HepG2 (cell line): ENCODE measurements at regions not wholly inside any gene's neighbourhood (a gene's known extent, or its start where the extent isn't known, plus 50 kb on each side); places are given as distances from the start of the nearest gene placed in this dataset.

Experiments
- ATAC-seq: fragments of 200-7000 bp; cut with Tn5 transposase; 3 replicates; pipeline ENCODE4 v1.9.1; 2020; ENCODE audit warnings: mild to moderate bottlenecking, moderate library complexity
- BruUV-seq: library from RNA; stranded (reverse); fragments of 400-500 nt; replicated peaks from 2 replicates; lab custom pipeline; 2021; lab: Mats Ljungman, UMichigan
- CTCF ChIA-PET: fragments of 300-600 bp; formaldehyde crosslinking; extraction: SDS; loops from one replicate; lab custom pipeline; 2021; ENCODE audit warnings: low total read pairs, inconsistent platforms, low intra/inter-chr PET ratio; lab: Yijun Ruan, JAX
- POLR2A ChIA-PET: fragments of 350-600 bp; sonication (Branson Sonifier 250); formaldehyde crosslinking; loops from one replicate; lab custom pipeline; 2020; ENCODE audit warnings: antibody characterized with exemption, inconsistent platforms; lab: Yijun Ruan, JAX
- DNase-seq: peaks from one replicate; pipeline ENCODE4 v3.0.0-alpha.2; 2015; ENCODE audit warnings: low spot score
- FAIRE-seq: peaks from 3 replicates; lab custom pipeline; 2011; peaks lifted over from hg19 to GRCh38; lab: Jason Lieb, UNC
- H2AFZ ChIP-seq: one replicate; pipeline ENCODE4 v1.6.1; 2011; ENCODE audit warnings: low read length, inconsistent platforms
- H3K27ac ChIP-seq: fragments of 300-600 bp; 3 replicates; pipeline ENCODE4 v1.8.0; 2011; ENCODE audit warnings: mixed run types, mild to moderate bottlenecking, mixed read lengths, low read length, inconsistent platforms; ENCODE audit not compliant: insufficient read depth; ENCODE audit errors: extremely low read length
- H3K27me3 ChIP-seq, 2 experiments: fragments of 200-600 bp in 1 of 2; 2 replicates in 1 of 2; 3 replicates in 1 of 2; pipeline versions ENCODE4 v1.6.0 to v1.8.0; 2011; ENCODE audit warnings: low read length in 2 of 2, mild to moderate bottlenecking in 2 of 2, moderate library complexity in 2 of 2, inconsistent platforms in 1 of 2; ENCODE audit not compliant: insufficient read depth in 2 of 2, control insufficient read depth in 1 of 2
- H3K36me3 ChIP-seq, 2 experiments: fragments of 200-600 bp in 1 of 2; replicated peaks in 1 of 2; 2 replicates in 1 of 2; 3 replicates in 1 of 2; pipeline versions ENCODE4 v1.5.1 to v1.8.0; 2011; ENCODE audit warnings: low read length in 2 of 2, inconsistent platforms in 1 of 2; ENCODE audit not compliant: insufficient read depth in 2 of 2, control insufficient read depth in 1 of 2
- H3K4me1 ChIP-seq: 2 replicates; pipeline ENCODE4 v1.5.1; 2012; ENCODE audit warnings: low read length, inconsistent platforms; ENCODE audit not compliant: insufficient read depth
- H3K4me2 ChIP-seq: 2 replicates; pipeline ENCODE4 v1.6.0; 2011; ENCODE audit warnings: low read depth, low read length, inconsistent platforms
- H3K4me3 ChIP-seq, 3 experiments: fragments of 200-600 bp in 1 of 3; sonication (generic), shearing (Covaris generic) in 1 of 3; replicated peaks in 1 of 3; 2 replicates each; pipeline ENCODE4 v1.5.1; 2011 to 2016; ENCODE audit warnings: low read length in 3 of 3, inconsistent platforms in 2 of 3, low read depth in 2 of 3, mild to moderate bottlenecking in 2 of 3, control low read depth in 1 of 3, mixed read lengths in 1 of 3; ENCODE audit not compliant: insufficient read depth in 1 of 3
- H3K79me2 ChIP-seq: one replicate; pipeline ENCODE4 v1.6.1; 2011; ENCODE audit warnings: low read length, inconsistent platforms; ENCODE audit not compliant: insufficient read depth
- H3K9ac ChIP-seq: 2 replicates; pipeline ENCODE4 v1.6.0; 2011; ENCODE audit warnings: mild to moderate bottlenecking, low read depth, low read length, inconsistent platforms; ENCODE audit not compliant: insufficient read depth
- H3K9me3 ChIP-seq: 2 replicates; pipeline ENCODE4 v1.5.1; 2012; ENCODE audit warnings: mild to moderate bottlenecking, low read length
- H4K20me1 ChIP-seq: 2 replicates; pipeline ENCODE4 v1.6.0; 2011; ENCODE audit warnings: inconsistent platforms, mild to moderate bottlenecking, low read length, moderate library complexity; ENCODE audit not compliant: insufficient read depth
- ESRRA ChIP-seq: sonication (generic); formaldehyde crosslinking; IDR thresholded peaks from 2 replicates; pipeline ENCODE4 v1.5.1; 2020; ENCODE audit warnings: mild to moderate bottlenecking, low read depth, missing genetic modification reagents
- MED8 ChIP-seq: sonication (generic); formaldehyde crosslinking; IDR thresholded peaks from 2 replicates; pipeline ENCODE4 v1.8.1; 2023; ENCODE audit warnings: mild to moderate bottlenecking, missing genetic modification reagents; ENCODE audit not compliant: insufficient replicate concordance
- SIX1 ChIP-seq: sonication (generic); formaldehyde crosslinking; IDR thresholded peaks from 2 replicates; pipeline ENCODE4 v1.4.0; 2020; ENCODE audit warnings: missing genetic modification reagents, borderline replicate concordance
- THAP7 ChIP-seq: sonication (generic); formaldehyde crosslinking; IDR thresholded peaks from 2 replicates; pipeline ENCODE4 v1.8.1; 2023; ENCODE audit warnings: mild to moderate bottlenecking, missing genetic modification reagents
- ZNF124 ChIP-seq: sonication (generic); formaldehyde crosslinking; IDR thresholded peaks from 2 replicates; pipeline ENCODE4 v1.4.0; 2020; ENCODE audit warnings: missing genetic modification reagents
- ZNF264 ChIP-seq: sonication (generic); formaldehyde crosslinking; IDR thresholded peaks from 2 replicates; pipeline ENCODE4 v1.4.0; 2020; ENCODE audit warnings: missing genetic modification reagents
- ZNF451 ChIP-seq: sonication (generic); formaldehyde crosslinking; IDR thresholded peaks from 2 replicates; pipeline ENCODE4 v1.5.0; 2020; ENCODE audit warnings: mild to moderate bottlenecking, missing genetic modification reagents
- ZNF691 ChIP-seq: sonication (generic); formaldehyde crosslinking; IDR thresholded peaks from 2 replicates; pipeline ENCODE4 v1.4.0; 2020; ENCODE audit warnings: missing genetic modification reagents, low read depth, mild to moderate bottlenecking, borderline replicate concordance
- ZNF746 ChIP-seq: sonication (generic); formaldehyde crosslinking; IDR thresholded peaks from 2 replicates; pipeline ENCODE4 v1.8.0; 2022; ENCODE audit warnings: mild to moderate bottlenecking, missing genetic modification reagents
- WGBS: methylation state at CpG from one replicate; pipeline ENCODE4 v1.1.6; 2017; ENCODE audit warnings: low lambda C conversion rate; 5-methylcytosine and 5-hydroxymethylcytosine counted together
- in situ Hi-C: cut with HindIII; loops from 2 replicates; pipeline ENCODE4 v1.10.0; 2017; ENCODE audit warnings: low pct_unique_long_range_greater_than_20kb; ENCODE audit not compliant: extremely low pct_ligation_motif_present
- intact Hi-C: fragments of 100-400 bp; cut with micrococcal nuclease; formaldehyde crosslinking; loops from one replicate; pipeline ENCODE4 v1.10.0; 2022; ENCODE audit not compliant: unreplicated experiment

GRCh38 chr12:91702843-91703425 lies 442.7 kb downstream of the BTG1 start:
- Histone ChIP-seq H3K27me3 (no peaks in the 10 kb centered on the region), H3K4me3 (no peak overlapping the region), H2AFZ (no peak overlapping the region), H3K9me3 (peaks cover 5% of the 10 kb centered on the region; the same call in 1 of the 2 replicates)
- DNase-seq (no peak), ATAC-seq (no peak)
- no TSS peak for BruUV-seq
- WGBS = 1% methylated on average over 3 of the region's 3 CpGs
- TF ChIP-seq ZNF451 = no peak
- TF ChIP-seq SIX1 (CRISPR knock-in tag) = no peak
- no peak for TF ChIP-seq ZNF746 (CRISPR knock-in tag)
- TF ChIP-seq MED8 = no peak
- TF ChIP-seq ZNF264 (CRISPR knock-in tag) = no peak
- no peak for TF ChIP-seq ZNF691 (CRISPR knock-in tag)
- no peak for TF ChIP-seq ESRRA
- TF ChIP-seq ZNF124 (CRISPR knock-in tag) = no peak
- no peak for TF ChIP-seq THAP7 (CRISPR knock-in tag)
- TF ChIP-seq, all 625 proteins: peak for 0
- H3K4me1 ChIP-seq = no peaks in the 10 kb centered on the region
- H3K36me3 ChIP-seq = no peaks in the 10 kb centered on the region
- POLR2A ChIA-PET = no interaction called here
- H3K79me2 ChIP-seq = no peaks in the 10 kb centered on the region
- H3K27ac ChIP-seq = no peak overlapping the region
- CTCF ChIA-PET = no interaction called here
- no peak for FAIRE-seq
- no peak overlapping the region for H3K4me2 ChIP-seq
- H3K9ac ChIP-seq = no peak overlapping the region
- no peaks in the 10 kb centered on the region for H4K20me1 ChIP-seq
- in situ Hi-C loops (no loop called here), intact Hi-C loops (no loop called here)
